ENCODE measurements at regions not wholly inside any gene's neighbourhood (a gene's known extent, or its start where the extent isn't known, plus 50 kb on each side); places are given as distances from the start of the nearest gene placed in this dataset.

GRCh38 chr1:214127705-214128104 lies 139.9 kb downstream of the PROX1 start:
- POLR2A ChIA-PET, result no interaction called here
- H3K27ac ChIP-seq (ENCODE audit: extremely low read depth, low read depth, low read length), result no peak overlapping the region
- no peak overlapping the region for H3K4me3 ChIP-seq (ENCODE audit: low read depth, low read length)
- H3K4me1 ChIP-seq (ENCODE audit: control insufficient read depth, insufficient read depth, low read length), result peaks cover 6% of the 10 kb centered on the region; the same call in 1 of the 2 replicates
- CTCF ChIA-PET, result no interaction called here
- no peaks in the 10 kb centered on the region for H3K9me3 ChIP-seq (ENCODE audit: control insufficient read depth, insufficient read depth, low read depth, low read length)
- TF ChIP-seq ZNF513 (tag by site-specific recombination; IDR thresholded peaks at IDR 0.05), result peak; percentile 86
- TF ChIP-seq ZNF133 (tag by site-specific recombination; IDR thresholded peaks at IDR 0.05), result no peak
- TF ChIP-seq ZNF10 (tag by site-specific recombination; IDR thresholded peaks at IDR 0.05), result no peak
- TF ChIP-seq ZNF362 (tag by site-specific recombination; IDR thresholded peaks at IDR 0.05), result no peak
- TF ChIP-seq ZNF214 (tag by site-specific recombination; IDR thresholded peaks at IDR 0.05; ENCODE audit: borderline replicate concordance), result no peak
- TF ChIP-seq ATF2 (tag by site-specific recombination; IDR thresholded peaks at IDR 0.05; ENCODE audit: low read depth), result peak; percentile 68; the same call in 1 of the 2 replicates
- TF ChIP-seq ZNF398 (tag by site-specific recombination; IDR thresholded peaks at IDR 0.05), result no peak
- no peak for TF ChIP-seq ZNF558 (tag by site-specific recombination; IDR thresholded peaks at IDR 0.05)
- no peaks in the 10 kb centered on the region for H3K36me3 ChIP-seq (ENCODE audit: control insufficient read depth in 2 of 2, insufficient read depth in 1 of 2, low read length in 2 of 2)

GRCh38 chr1:214135886-214136285 lies 145.1 kb upstream of the SMYD2 start:
- CTCF ChIA-PET, result no interaction called here
- no peaks in the 10 kb centered on the region for H3K4me1 ChIP-seq (ENCODE audit: control insufficient read depth, insufficient read depth, low read length)
- H3K36me3 ChIP-seq (ENCODE audit: control insufficient read depth in 2 of 2, insufficient read depth in 1 of 2, low read length in 2 of 2), result no peaks in the 10 kb centered on the region
- no peaks in the 10 kb centered on the region for H3K9me3 ChIP-seq (ENCODE audit: control insufficient read depth, insufficient read depth, low read depth, low read length)
- no peak overlapping the region for H3K27ac ChIP-seq (ENCODE audit: extremely low read depth, low read depth, low read length)
- H3K4me3 ChIP-seq (ENCODE audit: low read depth, low read length), result no peak overlapping the region
- TF ChIP-seq ZNF155 (tag by site-specific recombination; IDR thresholded peaks at IDR 0.05) (no peak), ZNF677 (tag by site-specific recombination; IDR thresholded peaks at IDR 0.05) (no peak), ZEB2 (tag by site-specific recombination; IDR thresholded peaks at IDR 0.05) (no peak), ZNF302 (tag by site-specific recombination; IDR thresholded peaks at IDR 0.05; ENCODE audit: low read depth) (no peak), WT1 (tag by site-specific recombination; IDR thresholded peaks at IDR 0.05) (no peak), ZNF558 (tag by site-specific recombination; IDR thresholded peaks at IDR 0.05) (no peak), PATZ1 (tag by site-specific recombination; IDR thresholded peaks at IDR 0.05) (no peak), ZFP37 (tag by site-specific recombination; IDR thresholded peaks at IDR 0.05) (no peak)
- POLR2A ChIA-PET, result no interaction called here

Measured in HEK293 (cell line).